ENCODE measurements at regions not wholly inside any gene's neighbourhood (a gene's known extent, or its start where the extent isn't known, plus 50 kb on each side); places are given as distances from the start of the nearest gene placed in this dataset.
"Not testable (repeated sequence)": the region's sequence is repeated elsewhere in the genome, so short reads cannot be mapped to it uniquely, and the experiment has no call there.

- no peak for DNase-seq (ENCODE audit: low read depth, low spot score)
- H3K4me3 ChIP-seq (ENCODE audit: low read length) = no peak overlapping the region
Measured at GRCh38 chr1:191398551-191398950, 759.7 kb upstream of the RGS18 start.

GRCh38 chr1:191405417-191405816 lies 752.8 kb upstream of the RGS18 start:
- no peak overlapping the region for H3K4me3 ChIP-seq (ENCODE audit: low read length)
- no peak for DNase-seq (ENCODE audit: low read depth, low spot score)

- no peak for DNase-seq (ENCODE audit: low read depth, low spot score)
- no peak overlapping the region for H3K4me3 ChIP-seq (ENCODE audit: low read length)
Measured at GRCh38 chr1:191414981-191415640, 743.2 kb upstream of the RGS18 start.

- no peak for DNase-seq (ENCODE audit: low read depth, low spot score)
- H3K4me3 ChIP-seq (ENCODE audit: low read length) = no peak overlapping the region
Measured at GRCh38 chr1:191419842-191420241, 738.4 kb upstream of the RGS18 start.

GRCh38 chr1:191427593-191427992 lies 730.7 kb upstream of the RGS18 start:
- no peak for DNase-seq (ENCODE audit: low read depth, low spot score)
- H3K4me3 ChIP-seq (ENCODE audit: low read length) = no peak overlapping the region

GRCh38 chr1:191432817-191433216 lies 725.4 kb upstream of the RGS18 start:
- H3K4me3 ChIP-seq (ENCODE audit: low read length) = no peak overlapping the region
- DNase-seq (ENCODE audit: low read depth, low spot score) = no peak

- no peak for DNase-seq (ENCODE audit: low read depth, low spot score)
- no peak overlapping the region for H3K4me3 ChIP-seq (ENCODE audit: low read length)
Measured at GRCh38 chr1:191438979-191439378, 719.3 kb upstream of the RGS18 start.

GRCh38 chr1:191448279-191448678 lies 710.0 kb upstream of the RGS18 start:
- DNase-seq (ENCODE audit: low read depth, low spot score); H3K4me3 ChIP-seq (ENCODE audit: low read length): not testable (repeated sequence)

GRCh38 chr1:191452586-191452985 lies 705.7 kb upstream of the RGS18 start:
- no peak overlapping the region for H3K4me3 ChIP-seq (ENCODE audit: low read length)
- DNase-seq (ENCODE audit: low read depth, low spot score) = no peak

- DNase-seq (ENCODE audit: low read depth, low spot score) = no peak
- H3K4me3 ChIP-seq (ENCODE audit: low read length) = no peak overlapping the region
Measured at GRCh38 chr1:191453487-191453886, 704.8 kb upstream of the RGS18 start.

GRCh38 chr1:191457889-191458288 lies 700.4 kb upstream of the RGS18 start:
- DNase-seq (ENCODE audit: low read depth, low spot score) = no peak
- H3K4me3 ChIP-seq (ENCODE audit: low read length) = no peak overlapping the region

GRCh38 chr1:191460234-191460633 lies 698.0 kb upstream of the RGS18 start:
- no peak overlapping the region for H3K4me3 ChIP-seq (ENCODE audit: low read length)
- no peak for DNase-seq (ENCODE audit: low read depth, low spot score)

GRCh38 chr1:191483988-191484387 lies 674.3 kb upstream of the RGS18 start:
- no peak for DNase-seq (ENCODE audit: low read depth, low spot score)
- no peak overlapping the region for H3K4me3 ChIP-seq (ENCODE audit: low read length)

GRCh38 chr1:191490303-191490702 lies 668.0 kb upstream of the RGS18 start:
- H3K4me3 ChIP-seq (ENCODE audit: low read length) = no peak overlapping the region
- no peak for DNase-seq (ENCODE audit: low read depth, low spot score)

- DNase-seq (ENCODE audit: low read depth, low spot score) = no peak
- no peak overlapping the region for H3K4me3 ChIP-seq (ENCODE audit: low read length)
Measured at GRCh38 chr1:191495040-191495439, 663.2 kb upstream of the RGS18 start.

GRCh38 chr1:191498318-191498717 lies 659.9 kb upstream of the RGS18 start:
- DNase-seq (ENCODE audit: low read depth, low spot score) = no peak
- H3K4me3 ChIP-seq (ENCODE audit: low read length) = no peak overlapping the region

GRCh38 chr1:191498825-191499224 lies 659.4 kb upstream of the RGS18 start:
- DNase-seq (ENCODE audit: low read depth, low spot score) = no peak
- H3K4me3 ChIP-seq (ENCODE audit: low read length) = no peak overlapping the region

- H3K4me3 ChIP-seq (ENCODE audit: low read length) = no peak overlapping the region
- DNase-seq (ENCODE audit: low read depth, low spot score) = no peak
Measured at GRCh38 chr1:191504999-191505398, 653.3 kb upstream of the RGS18 start.

- DNase-seq (ENCODE audit: low read depth, low spot score) = no peak
- no peak overlapping the region for H3K4me3 ChIP-seq (ENCODE audit: low read length)
Measured at GRCh38 chr1:191508239-191508638, 650.0 kb upstream of the RGS18 start.

- H3K4me3 ChIP-seq (ENCODE audit: low read length); DNase-seq (ENCODE audit: low read depth, low spot score): not testable (repeated sequence)
Measured at GRCh38 chr1:191511480-191511879, 646.8 kb upstream of the RGS18 start.

GRCh38 chr1:191517826-191518225 lies 640.4 kb upstream of the RGS18 start:
- no peak overlapping the region for H3K4me3 ChIP-seq (ENCODE audit: low read length)
- no peak for DNase-seq (ENCODE audit: low read depth, low spot score)

GRCh38 chr1:191519519-191519918 lies 638.7 kb upstream of the RGS18 start:
- DNase-seq (ENCODE audit: low read depth, low spot score) = no peak
- H3K4me3 ChIP-seq (ENCODE audit: low read length) = no peak overlapping the region
